ENCODE measurements at regions not wholly inside any gene's neighbourhood (a gene's known extent, or its start where the extent isn't known, plus 50 kb on each side); places are given as distances from the start of the nearest gene placed in this dataset.
"Not testable (repeated sequence)": the region's sequence is repeated elsewhere in the genome, so short reads cannot be mapped to it uniquely, and the experiment has no call there.

DNA sequence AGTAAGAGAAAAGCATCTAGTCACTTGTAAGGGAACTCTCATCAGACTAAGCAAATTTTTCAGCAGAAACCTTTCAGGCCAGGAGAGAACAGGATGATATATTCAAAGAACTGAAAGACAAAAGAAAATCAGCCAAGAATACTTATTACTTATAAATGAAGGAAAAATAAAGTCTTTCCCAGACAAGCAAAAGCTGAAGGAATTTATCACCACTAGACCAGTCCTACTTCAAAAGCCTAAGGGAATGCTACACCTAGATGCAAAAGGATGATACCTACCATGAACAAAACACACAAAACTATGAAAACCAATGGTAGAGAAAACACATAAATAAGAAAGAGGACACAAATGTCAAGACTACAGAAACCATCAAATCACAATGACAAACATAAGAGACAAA lies 126.6 kb upstream of the ABCB5 start:
- Histone ChIP-seq H3K9me3 (ENCODE audit: low read depth, low read length, poor library complexity, severe bottlenecking) (peaks cover 19% of the 10 kb centered on the region), H3K4me3 (ENCODE audit: low read depth, low read length, poor library complexity, severe bottlenecking) (no peak overlapping the region), H3K4me1 (ENCODE audit: insufficient read depth, low read length, poor library complexity, severe bottlenecking) (no peaks in the 10 kb centered on the region), H3K36me3 (ENCODE audit: insufficient read depth, low read length, poor library complexity, severe bottlenecking) (no peaks in the 10 kb centered on the region), H3K27me3 (replicated peaks; ENCODE audit: insufficient read depth, low read depth, low read length, poor library complexity) (no peaks in the 10 kb centered on the region), H3K27ac (ENCODE audit: low read depth, low read length, poor library complexity, severe bottlenecking) (no peak overlapping the region)
- CTCF ChIA-PET: no interaction called here
- POLR2A ChIA-PET (ENCODE audit: low non-redundant PET): no interaction called here
- TF ChIP-seq, protein P1, sequence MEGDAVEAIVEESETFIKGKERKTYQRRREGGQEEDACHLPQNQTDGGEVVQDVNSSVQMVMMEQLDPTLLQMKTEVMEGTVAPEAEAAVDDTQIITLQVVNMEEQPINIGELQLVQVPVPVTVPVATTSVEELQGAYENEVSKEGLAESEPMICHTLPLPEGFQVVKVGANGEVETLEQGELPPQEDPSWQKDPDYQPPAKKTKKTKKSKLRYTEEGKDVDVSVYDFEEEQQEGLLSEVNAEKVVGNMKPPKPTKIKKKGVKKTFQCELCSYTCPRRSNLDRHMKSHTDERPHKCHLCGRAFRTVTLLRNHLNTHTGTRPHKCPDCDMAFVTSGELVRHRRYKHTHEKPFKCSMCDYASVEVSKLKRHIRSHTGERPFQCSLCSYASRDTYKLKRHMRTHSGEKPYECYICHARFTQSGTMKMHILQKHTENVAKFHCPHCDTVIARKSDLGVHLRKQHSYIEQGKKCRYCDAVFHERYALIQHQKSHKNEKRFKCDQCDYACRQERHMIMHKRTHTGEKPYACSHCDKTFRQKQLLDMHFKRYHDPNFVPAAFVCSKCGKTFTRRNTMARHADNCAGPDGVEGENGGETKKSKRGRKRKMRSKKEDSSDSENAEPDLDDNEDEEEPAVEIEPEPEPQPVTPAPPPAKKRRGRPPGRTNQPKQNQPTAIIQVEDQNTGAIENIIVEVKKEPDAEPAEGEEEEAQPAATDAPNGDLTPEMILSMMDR (conservative IDR thresholded peaks at IDR 0.05; ENCODE audit: low read depth, low read length): no peak
- no peak for TF ChIP-seq EZH2 (IDR thresholded peaks at IDR 0.05; ENCODE audit: borderline replicate concordance, low read depth, low read length, poor library complexity, severe bottlenecking)
- intact Hi-C loops (cut with micrococcal nuclease; ENCODE audit: unreplicated experiment): no loop called here
- no peak for DNase-seq (ENCODE audit: low spot score)
- BruUV-seq (replicated peaks): no TSS peak

DNA sequence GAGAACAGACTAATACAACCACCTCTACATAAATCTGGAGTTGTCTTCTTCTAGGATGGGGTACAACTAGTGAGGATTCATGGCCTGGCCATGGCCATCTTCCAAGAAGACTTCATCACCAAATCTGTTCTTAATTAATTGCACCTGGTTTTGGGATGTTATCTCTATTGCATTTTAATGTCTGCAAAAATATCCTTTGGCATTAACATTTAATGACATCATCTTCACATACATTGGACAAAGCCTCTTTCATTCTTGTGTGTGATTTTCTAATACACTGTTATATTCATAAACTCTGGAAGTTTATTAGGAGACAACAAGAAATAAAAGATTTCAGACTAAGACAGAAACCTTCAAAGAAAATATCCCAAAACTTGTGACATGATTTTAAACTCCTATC lies 124.2 kb upstream of the ABCB5 start:
- Histone ChIP-seq H3K9me3 (ENCODE audit: low read depth, low read length, poor library complexity, severe bottlenecking) (peaks cover 19% of the 10 kb centered on the region), H3K4me3 (ENCODE audit: low read depth, low read length, poor library complexity, severe bottlenecking) (no peak overlapping the region), H3K27me3 (replicated peaks; ENCODE audit: insufficient read depth, low read depth, low read length, poor library complexity) (no peaks in the 10 kb centered on the region), H3K36me3 (ENCODE audit: insufficient read depth, low read length, poor library complexity, severe bottlenecking) (no peaks in the 10 kb centered on the region), H3K4me1 (ENCODE audit: insufficient read depth, low read length, poor library complexity, severe bottlenecking) (no peaks in the 10 kb centered on the region), H3K27ac (ENCODE audit: low read depth, low read length, poor library complexity, severe bottlenecking) (no peak overlapping the region)
- DNase-seq (ENCODE audit: low spot score): no peak
- TF ChIP-seq, protein P1 (conservative IDR thresholded peaks at IDR 0.05; ENCODE audit: low read depth, low read length): no peak
- TF ChIP-seq EZH2 (IDR thresholded peaks at IDR 0.05; ENCODE audit: borderline replicate concordance, low read depth, low read length, poor library complexity, severe bottlenecking): no peak
- BruUV-seq (replicated peaks): no TSS peak
- ChIA-PET CTCF (no interaction called here), POLR2A (ENCODE audit: low non-redundant PET) (no interaction called here)
- intact Hi-C loops (cut with micrococcal nuclease; ENCODE audit: unreplicated experiment): no loop called here

DNA sequence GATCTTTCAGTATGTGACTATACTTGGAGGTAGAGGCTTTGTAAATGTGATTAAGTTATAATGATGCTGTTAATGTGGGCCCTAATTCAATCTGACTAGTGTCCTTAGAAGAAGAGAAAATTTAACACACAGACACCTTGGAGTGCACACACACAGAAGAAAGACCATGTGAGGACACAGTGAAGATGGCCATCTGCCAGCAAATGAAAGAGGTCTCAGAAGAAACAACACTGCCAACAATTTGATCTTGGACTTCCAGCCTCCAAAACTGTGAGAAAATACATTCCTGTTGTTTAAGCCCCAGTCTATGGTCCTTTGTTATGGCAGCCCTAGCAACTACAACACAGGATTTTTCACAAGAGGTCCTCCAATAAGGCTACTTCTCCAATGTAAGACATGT lies 120.9 kb upstream of the ABCB5 start:
- H3K27ac ChIP-seq (ENCODE audit: low read depth, low read length, poor library complexity, severe bottlenecking): no peak overlapping the region
- H3K4me1 ChIP-seq (ENCODE audit: insufficient read depth, low read length, poor library complexity, severe bottlenecking): no peaks in the 10 kb centered on the region
- BruUV-seq (replicated peaks): no TSS peak
- TF ChIP-seq EZH2 (IDR thresholded peaks at IDR 0.05; ENCODE audit: borderline replicate concordance, low read depth, low read length, poor library complexity, severe bottlenecking): no peak
- TF ChIP-seq, protein P1 (conservative IDR thresholded peaks at IDR 0.05; ENCODE audit: low read depth, low read length): no peak
- ChIA-PET CTCF (no interaction called here), POLR2A (ENCODE audit: low non-redundant PET) (no interaction called here)
- intact Hi-C loops (cut with micrococcal nuclease; ENCODE audit: unreplicated experiment): no loop called here
- no peaks in the 10 kb centered on the region for H3K27me3 ChIP-seq (replicated peaks; ENCODE audit: insufficient read depth, low read depth, low read length, poor library complexity)
- no peak overlapping the region for H3K4me3 ChIP-seq (ENCODE audit: low read depth, low read length, poor library complexity, severe bottlenecking)
- H3K36me3 ChIP-seq (ENCODE audit: insufficient read depth, low read length, poor library complexity, severe bottlenecking): no peaks in the 10 kb centered on the region
- no peak for DNase-seq (ENCODE audit: low spot score)
- H3K9me3 ChIP-seq (ENCODE audit: low read depth, low read length, poor library complexity, severe bottlenecking): peaks cover 3% of the 10 kb centered on the region

DNA sequence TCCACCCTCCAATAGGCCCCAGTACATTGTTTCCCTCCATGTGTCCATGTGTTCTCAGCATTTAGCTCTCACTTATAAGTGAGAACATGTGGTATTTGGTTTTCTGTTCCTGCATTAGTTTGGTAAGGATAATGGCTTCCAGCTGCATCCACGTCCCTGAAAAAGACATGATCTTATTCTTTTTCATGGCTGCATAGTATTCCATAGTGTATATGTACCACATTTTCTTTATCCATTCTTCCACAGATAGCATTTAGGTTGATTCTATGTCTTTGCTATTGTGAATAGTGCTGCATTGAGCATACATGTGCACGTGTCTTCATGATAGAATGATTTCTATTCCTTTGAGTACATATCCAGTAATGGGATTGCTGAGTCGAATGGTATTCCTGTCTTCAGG lies 114.0 kb upstream of the ABCB5 start:
- H3K27ac ChIP-seq (ENCODE audit: low read depth, low read length, poor library complexity, severe bottlenecking); BruUV-seq (replicated peaks); H3K4me3 ChIP-seq (ENCODE audit: low read depth, low read length, poor library complexity, severe bottlenecking); H3K27me3 ChIP-seq (replicated peaks; ENCODE audit: insufficient read depth, low read depth, low read length, poor library complexity); DNase-seq (ENCODE audit: low spot score); H3K36me3 ChIP-seq (ENCODE audit: insufficient read depth, low read length, poor library complexity, severe bottlenecking); POLR2A ChIA-PET (ENCODE audit: low non-redundant PET); CTCF ChIA-PET; H3K4me1 ChIP-seq (ENCODE audit: insufficient read depth, low read length, poor library complexity, severe bottlenecking); H3K9me3 ChIP-seq (ENCODE audit: low read depth, low read length, poor library complexity, severe bottlenecking); intact Hi-C loops (cut with micrococcal nuclease; ENCODE audit: unreplicated experiment): not testable (repeated sequence)
